ENCODE measurements at regions not wholly inside any gene's neighbourhood (a gene's known extent, or its start where the extent isn't known, plus 50 kb on each side); places are given as distances from the start of the nearest gene placed in this dataset.

DNA sequence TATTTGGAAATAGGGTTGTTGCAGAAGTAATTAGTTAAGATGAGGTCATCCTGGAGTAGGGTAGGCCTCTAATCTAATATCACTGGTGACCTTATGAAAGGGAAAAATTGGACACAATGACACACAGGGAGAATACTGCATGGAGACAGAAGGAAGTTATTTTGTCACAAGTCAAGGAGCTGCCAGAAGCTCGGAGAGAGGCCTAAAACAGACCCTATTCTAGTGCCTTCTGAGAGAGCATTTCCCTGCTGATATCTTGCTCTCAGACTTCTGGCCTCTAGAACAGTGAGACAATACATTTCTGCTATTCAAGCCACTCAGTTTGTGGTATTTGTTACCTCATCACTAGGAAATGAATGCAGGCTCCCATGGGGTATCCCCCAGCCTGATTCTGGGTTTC lies 332.9 kb downstream of the CSNK1G3 start:
- POLR2A ChIA-PET = no interaction called here
- no peak overlapping the region for H3K27ac Mint-ChIP-seq
- no peaks in the 10 kb centered on the region for H3K27me3 Mint-ChIP-seq
- H3K4me3 ChIP-seq (ENCODE audit: control extremely low read depth in 1 of 5, extremely low read depth in 1 of 5, insufficient read depth in 1 of 5, low read depth in 2 of 5, low read length in 4 of 5) = no peak overlapping the region
- no peak overlapping the region for H3K9ac ChIP-seq (ENCODE audit: low read length)
- H3K4me1 ChIP-seq (ENCODE audit: control insufficient read depth in 2 of 2, insufficient read depth in 2 of 2, low read length in 2 of 2) = peaks cover 0 to 9% of the 10 kb centered on the region in 2 donors
- no peak overlapping the region for H3K4me3 Mint-ChIP-seq
- TF ChIP-seq EZH2 (IDR thresholded peaks at IDR 0.05; ENCODE audit: borderline replicate concordance, insufficient read depth, low read depth, low read length, poor library complexity, severe bottlenecking) = no peak
- TF ChIP-seq, protein P1, sequence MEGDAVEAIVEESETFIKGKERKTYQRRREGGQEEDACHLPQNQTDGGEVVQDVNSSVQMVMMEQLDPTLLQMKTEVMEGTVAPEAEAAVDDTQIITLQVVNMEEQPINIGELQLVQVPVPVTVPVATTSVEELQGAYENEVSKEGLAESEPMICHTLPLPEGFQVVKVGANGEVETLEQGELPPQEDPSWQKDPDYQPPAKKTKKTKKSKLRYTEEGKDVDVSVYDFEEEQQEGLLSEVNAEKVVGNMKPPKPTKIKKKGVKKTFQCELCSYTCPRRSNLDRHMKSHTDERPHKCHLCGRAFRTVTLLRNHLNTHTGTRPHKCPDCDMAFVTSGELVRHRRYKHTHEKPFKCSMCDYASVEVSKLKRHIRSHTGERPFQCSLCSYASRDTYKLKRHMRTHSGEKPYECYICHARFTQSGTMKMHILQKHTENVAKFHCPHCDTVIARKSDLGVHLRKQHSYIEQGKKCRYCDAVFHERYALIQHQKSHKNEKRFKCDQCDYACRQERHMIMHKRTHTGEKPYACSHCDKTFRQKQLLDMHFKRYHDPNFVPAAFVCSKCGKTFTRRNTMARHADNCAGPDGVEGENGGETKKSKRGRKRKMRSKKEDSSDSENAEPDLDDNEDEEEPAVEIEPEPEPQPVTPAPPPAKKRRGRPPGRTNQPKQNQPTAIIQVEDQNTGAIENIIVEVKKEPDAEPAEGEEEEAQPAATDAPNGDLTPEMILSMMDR (IDR thresholded peaks at IDR 0.05) = no peak
- no peaks in the 10 kb centered on the region for H3K9me3 ChIP-seq (ENCODE audit: control extremely low read depth in 1 of 3, control insufficient read depth in 2 of 3, insufficient read depth in 1 of 3, low read length in 2 of 3)
- ATAC-seq (ENCODE audit: low read depth) (no peak), DNase-seq (no peak)
- intact Hi-C loops (cut with micrococcal nuclease) = no loop called here
- peaks cover 13% of the 10 kb centered on the region for H3K4me1 Mint-ChIP-seq
- no peaks in the 10 kb centered on the region for H3K79me2 ChIP-seq (ENCODE audit: control insufficient read depth, insufficient read depth, low read length)
- H3K36me3 ChIP-seq (replicated peaks in 1 of 2; ENCODE audit: control extremely low read depth in 1 of 2, control insufficient read depth in 1 of 2, extremely low read depth in 1 of 2, insufficient read depth in 2 of 2, low read length in 1 of 2) = no peaks in the 10 kb centered on the region
- H3K27me3 ChIP-seq (replicated peaks in 1 of 4; ENCODE audit: control extremely low read depth in 1 of 4, control insufficient read depth in 3 of 4, insufficient read depth in 4 of 4, low read length in 3 of 4) = no peaks in the 10 kb centered on the region
- H3K27ac ChIP-seq (ENCODE audit: low read length in 2 of 2) = no peak overlapping the region
- H3K9me3 Mint-ChIP-seq (ENCODE audit: insufficient read depth) = peaks cover 6% of the 10 kb centered on the region
- H4K20me1 ChIP-seq (ENCODE audit: control insufficient read depth, insufficient read depth, low read length, poor library complexity, severe bottlenecking) = no peaks in the 10 kb centered on the region
- H3K4me2 ChIP-seq (replicated peaks; ENCODE audit: low read depth, low read length, poor library complexity, severe bottlenecking) = no peak overlapping the region
- CTCF ChIA-PET = no interaction called here
- H2AFZ ChIP-seq (ENCODE audit: insufficient read depth, low read depth, low read length, poor library complexity, severe bottlenecking) = no peak overlapping the region
- 100% methylated on average over 1 of the region's 1 CpG for WGBS (ENCODE audit: insufficient coverage)

DNA sequence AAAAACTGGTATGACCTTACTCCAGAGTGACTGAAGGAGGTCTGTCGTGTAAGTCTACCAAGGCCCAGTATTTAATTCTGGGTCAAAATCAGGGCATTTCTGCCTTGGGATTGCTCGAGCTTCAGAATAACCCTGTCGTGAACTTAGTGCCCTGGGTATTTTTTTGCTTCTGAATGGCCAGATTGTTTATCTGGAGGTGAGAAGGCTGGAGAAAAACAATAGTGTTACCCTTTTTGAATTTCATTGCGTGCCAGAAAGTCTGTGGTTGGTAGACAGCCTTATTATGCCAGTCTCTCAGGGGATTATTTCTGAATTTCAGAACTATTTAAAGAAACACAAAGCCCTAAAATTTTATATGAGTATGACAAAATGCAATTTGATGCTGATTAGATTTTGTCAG lies 323.4 kb downstream of the CSNK1G3 start:
- Histone ChIP-seq H3K4me2 (replicated peaks; ENCODE audit: low read depth, low read length, poor library complexity, severe bottlenecking) (no peak overlapping the region), H3K79me2 (ENCODE audit: control insufficient read depth, insufficient read depth, low read length) (no peaks in the 10 kb centered on the region), H3K36me3 (replicated peaks in 1 of 2; ENCODE audit: control extremely low read depth in 1 of 2, control insufficient read depth in 1 of 2, extremely low read depth in 1 of 2, insufficient read depth in 2 of 2, low read length in 1 of 2) (no peaks in the 10 kb centered on the region), H3K4me3 (ENCODE audit: control extremely low read depth in 1 of 5, extremely low read depth in 1 of 5, insufficient read depth in 1 of 5, low read depth in 2 of 5, low read length in 4 of 5) (no peak overlapping the region), H3K9me3 (ENCODE audit: control extremely low read depth in 1 of 3, control insufficient read depth in 2 of 3, insufficient read depth in 1 of 3, low read length in 2 of 3) (peaks cover 0 to 3% (median 1%) of the 10 kb centered on the region in 3 donors), H4K20me1 (ENCODE audit: control insufficient read depth, insufficient read depth, low read length, poor library complexity, severe bottlenecking) (no peaks in the 10 kb centered on the region), H3K4me1 (ENCODE audit: control insufficient read depth in 2 of 2, insufficient read depth in 2 of 2, low read length in 2 of 2) (no peaks in the 10 kb centered on the region), H2AFZ (ENCODE audit: insufficient read depth, low read depth, low read length, poor library complexity, severe bottlenecking) (no peak overlapping the region), H3K27ac (ENCODE audit: low read length in 2 of 2) (no peak overlapping the region), H3K27me3 (replicated peaks in 1 of 4; ENCODE audit: control extremely low read depth in 1 of 4, control insufficient read depth in 3 of 4, insufficient read depth in 4 of 4, low read length in 3 of 4) (no peaks in the 10 kb centered on the region), H3K9ac (ENCODE audit: low read length) (no peak overlapping the region)
- Mint-ChIP-seq H3K27ac (no peak overlapping the region), H3K9me3 (ENCODE audit: insufficient read depth) (peaks cover 5% of the 10 kb centered on the region), H3K4me1 (no peaks in the 10 kb centered on the region), H3K27me3 (no peaks in the 10 kb centered on the region), H3K4me3 (no peak overlapping the region)
- ChIA-PET CTCF (no interaction called here), POLR2A (no interaction called here)
- DNase-seq (no peak), ATAC-seq (ENCODE audit: low read depth) (no peak)
- intact Hi-C loops (cut with micrococcal nuclease) = no loop called here
- TF ChIP-seq, protein P1 (IDR thresholded peaks at IDR 0.05) = no peak
- TF ChIP-seq EZH2 (IDR thresholded peaks at IDR 0.05; ENCODE audit: borderline replicate concordance, insufficient read depth, low read depth, low read length, poor library complexity, severe bottlenecking) = no peak
- WGBS (ENCODE audit: insufficient coverage) = 98% methylated on average over 3 of the region's 4 CpGs
